ENCODE measurements at regions not wholly inside any gene's neighbourhood (a gene's known extent, or its start where the extent isn't known, plus 50 kb on each side); places are given as distances from the start of the nearest gene placed in this dataset.

DNA sequence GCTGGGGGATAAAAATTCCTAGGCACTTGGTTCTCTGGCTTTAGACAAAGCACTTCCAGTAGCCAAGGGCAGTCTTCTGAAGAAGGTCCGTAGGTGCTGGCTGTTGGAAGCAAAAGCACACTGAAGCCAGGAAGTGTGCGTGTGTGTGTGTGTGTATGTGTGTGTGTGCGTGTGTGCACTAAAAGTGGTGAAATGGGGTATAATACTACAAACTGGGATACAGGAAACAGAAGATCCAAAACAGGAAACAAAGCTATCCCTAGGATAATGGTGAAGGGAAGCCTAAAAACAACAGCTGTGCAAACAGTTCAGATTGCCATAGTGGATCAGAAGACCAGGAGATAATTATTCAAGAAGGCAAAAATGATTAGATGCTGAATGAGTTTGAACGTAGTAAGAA lies 103.4 kb downstream of the IL20RB start:
- no peak for DNase-seq

DNA sequence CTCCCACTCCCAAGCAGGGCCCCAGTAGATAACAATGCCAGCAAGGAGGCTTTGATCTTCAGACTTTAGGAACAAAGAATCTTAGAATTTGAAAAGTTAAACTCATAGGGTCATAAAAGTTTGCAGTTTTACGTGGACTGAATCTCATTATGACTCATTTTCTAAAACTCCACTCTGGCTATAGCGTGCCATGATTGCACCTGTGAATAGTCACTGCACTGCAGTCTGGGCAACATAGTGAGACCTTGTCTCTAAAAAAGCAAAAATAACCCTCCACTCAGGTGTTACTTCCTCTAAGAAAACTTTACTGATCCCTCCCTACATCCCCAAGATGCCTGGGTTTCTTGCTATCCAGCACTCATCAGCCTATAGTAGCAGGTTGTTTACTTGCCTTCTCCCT lies 104.5 kb downstream of the IL20RB start:
- no peak for DNase-seq

DNA sequence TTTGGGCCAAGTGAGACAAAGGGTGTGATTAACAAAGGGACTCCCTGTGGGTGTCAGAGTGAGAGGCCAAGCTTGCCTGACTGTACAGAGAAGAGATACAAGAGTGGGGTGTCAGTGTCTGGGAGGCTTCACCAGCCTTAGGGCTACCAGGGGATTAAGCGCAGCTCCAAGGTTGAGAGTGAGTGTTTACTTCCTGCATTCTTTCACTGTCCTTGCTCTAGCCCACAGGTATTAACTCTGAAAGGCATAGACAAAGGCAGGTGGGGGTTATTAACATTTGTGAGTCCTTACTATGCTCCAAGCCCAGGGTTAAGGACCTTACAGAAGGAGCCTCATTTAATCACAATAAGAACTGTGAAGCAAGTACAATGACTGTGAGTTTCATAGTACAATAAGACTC lies 107.6 kb downstream of the IL20RB start:
- DNase-seq: no peak

DNA sequence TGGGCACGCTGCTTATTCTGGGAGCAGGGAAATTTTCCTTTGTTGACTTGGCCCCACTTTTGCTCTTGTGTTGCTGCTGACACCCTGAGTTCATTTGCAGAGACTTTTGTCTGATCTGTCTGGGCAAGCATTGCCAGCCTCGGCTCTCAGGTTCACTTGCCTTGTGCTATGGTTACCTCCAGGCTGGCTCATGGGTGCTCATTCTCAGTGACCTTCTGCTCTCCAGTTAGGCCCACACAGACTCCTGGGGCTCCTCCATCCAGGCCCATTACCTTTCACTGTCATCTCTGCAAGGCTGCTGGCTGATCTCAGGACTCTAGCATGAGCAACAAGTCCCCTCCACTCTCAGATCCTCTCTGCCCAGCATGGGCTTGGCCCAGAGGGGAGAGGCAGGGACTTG lies 108.3 kb downstream of the IL20RB start:
- DNase-seq: no peak

DNA sequence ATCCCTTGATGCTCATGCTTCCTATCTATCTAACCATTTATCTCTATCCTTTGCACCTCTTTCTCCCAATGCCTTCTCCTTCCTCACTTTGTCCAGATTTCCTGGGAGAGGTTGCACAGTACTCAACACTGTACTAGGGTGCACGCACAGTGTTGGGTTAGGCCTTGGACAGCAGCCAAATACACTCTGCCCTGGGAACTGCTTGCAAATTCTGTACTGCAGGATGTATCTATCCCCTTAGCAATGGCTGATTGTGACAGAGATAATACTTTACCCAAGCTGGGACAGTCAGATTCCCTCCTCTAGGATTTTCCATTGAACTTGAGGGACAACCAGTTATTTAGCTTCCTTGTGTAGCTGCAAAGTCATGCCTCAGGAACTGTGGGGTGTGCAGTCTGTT lies 113.3 kb downstream of the IL20RB start:
- no peak for DNase-seq

DNA sequence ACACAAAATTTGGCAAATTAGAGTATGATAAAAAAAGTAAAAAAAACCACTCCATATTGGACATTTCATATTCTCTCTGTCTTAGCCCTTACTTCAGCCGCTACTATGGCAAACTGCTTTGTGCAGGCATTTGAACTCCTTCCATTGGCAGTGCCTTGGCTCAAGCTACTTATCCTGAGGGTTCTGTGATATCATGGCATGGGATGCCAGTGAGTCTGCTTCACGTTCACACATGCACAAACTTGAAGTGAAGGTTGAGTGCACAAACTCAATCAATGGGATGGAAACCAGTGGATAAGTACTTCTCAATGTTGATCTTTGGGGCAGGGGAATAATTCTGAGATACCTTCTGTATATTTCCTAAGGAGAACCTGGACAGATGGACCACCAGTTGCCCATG lies 117.2 kb downstream of the IL20RB start:
- no peak for DNase-seq

DNA sequence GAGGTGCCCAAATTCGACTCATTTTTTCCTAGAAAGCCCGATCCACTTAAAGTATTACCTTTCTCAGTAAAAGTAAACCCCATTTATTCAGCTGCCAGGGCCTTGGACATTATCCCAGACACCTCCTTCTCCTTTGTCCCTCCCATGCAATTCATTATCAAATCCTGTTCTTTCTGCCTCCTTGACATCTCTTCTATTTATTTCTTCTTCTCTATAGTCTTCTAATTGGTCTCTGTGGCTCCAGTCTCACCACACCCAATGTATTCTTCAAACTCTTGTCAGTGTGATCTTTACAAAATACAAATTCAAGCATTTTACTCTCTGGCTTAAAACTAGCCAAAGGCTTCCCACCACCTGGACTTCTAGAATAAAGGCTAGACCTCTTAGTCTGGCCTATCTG lies 120.3 kb downstream of the IL20RB start:
- no peak for DNase-seq

DNA sequence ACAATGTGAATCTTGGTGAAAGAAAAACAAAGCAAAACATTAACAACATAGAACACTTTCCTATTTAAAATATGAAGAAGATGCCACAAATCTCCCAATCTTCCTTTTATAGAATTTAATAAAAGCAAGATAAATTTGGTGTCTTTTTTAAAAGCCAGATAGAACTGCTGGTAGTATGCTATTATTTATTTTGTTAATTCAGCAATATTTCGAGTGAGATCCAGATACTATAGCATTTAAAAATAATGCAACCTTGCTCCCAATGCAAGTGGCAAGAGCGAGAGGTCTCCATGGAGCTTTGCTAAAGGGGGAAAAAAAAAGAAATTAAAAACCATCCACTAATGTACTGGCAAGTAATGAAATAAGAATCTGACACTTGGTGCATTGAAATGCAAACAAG lies 121.8 kb downstream of the IL20RB start:
- no peak for DNase-seq

DNA sequence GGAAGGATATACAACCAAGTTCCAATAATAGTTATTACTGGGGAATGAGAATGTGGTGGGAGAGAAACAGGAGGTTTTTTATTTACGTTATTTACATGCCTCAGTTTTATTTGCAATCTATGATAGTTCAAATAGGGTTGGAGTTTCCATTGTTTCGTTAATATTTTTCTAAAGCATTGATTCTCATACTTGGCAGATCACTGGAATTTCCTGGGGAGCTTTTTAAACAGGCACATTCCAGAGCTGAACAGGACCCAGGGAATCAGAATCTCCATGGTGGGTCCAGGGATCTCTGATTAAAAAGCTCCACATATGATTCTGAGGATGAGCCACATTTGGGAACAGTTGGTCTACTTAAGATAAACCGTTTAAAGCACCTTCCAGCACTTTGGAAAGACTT lies 123.9 kb downstream of the IL20RB start:
- no peak for DNase-seq

DNA sequence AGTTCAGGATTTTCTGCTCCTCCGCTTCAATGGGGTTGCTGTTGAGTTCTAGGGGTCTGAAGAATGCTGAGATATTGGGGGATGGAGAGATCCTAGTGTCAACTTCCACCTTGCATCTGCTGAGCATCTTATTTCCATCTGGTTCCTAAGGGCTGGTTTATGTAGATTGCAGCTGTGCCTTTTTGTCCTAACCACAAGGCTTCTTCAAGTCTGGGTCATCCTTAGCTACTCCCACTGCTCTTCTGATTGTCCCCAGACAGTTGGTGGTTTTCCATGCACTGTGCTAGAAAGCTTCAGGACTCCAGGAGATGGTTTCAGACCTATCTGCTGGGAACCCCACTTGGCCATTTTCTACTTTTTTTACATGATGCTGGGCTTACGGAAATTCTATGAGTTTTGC lies 125.0 kb downstream of the IL20RB start:
- no peak for DNase-seq

DNA sequence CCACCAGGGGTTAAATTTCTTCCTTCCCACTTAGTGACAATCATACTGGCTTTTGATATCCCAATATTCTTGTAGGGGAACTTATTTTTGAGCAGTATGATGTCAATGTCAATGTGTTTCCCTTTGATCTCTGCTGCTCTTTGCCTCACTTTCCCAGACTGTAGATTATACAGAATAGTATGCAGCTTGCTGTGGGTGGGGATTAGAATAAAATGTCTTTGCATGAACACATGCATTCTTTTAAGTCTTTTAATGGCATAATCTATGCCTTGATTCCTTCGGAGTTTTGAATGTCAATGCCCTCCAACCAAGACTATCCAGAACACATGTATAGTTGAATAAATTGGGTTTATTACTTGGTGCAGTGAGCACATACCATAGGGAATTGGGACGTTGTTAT lies 125.5 kb downstream of the IL20RB start:
- no peak for DNase-seq

DNA sequence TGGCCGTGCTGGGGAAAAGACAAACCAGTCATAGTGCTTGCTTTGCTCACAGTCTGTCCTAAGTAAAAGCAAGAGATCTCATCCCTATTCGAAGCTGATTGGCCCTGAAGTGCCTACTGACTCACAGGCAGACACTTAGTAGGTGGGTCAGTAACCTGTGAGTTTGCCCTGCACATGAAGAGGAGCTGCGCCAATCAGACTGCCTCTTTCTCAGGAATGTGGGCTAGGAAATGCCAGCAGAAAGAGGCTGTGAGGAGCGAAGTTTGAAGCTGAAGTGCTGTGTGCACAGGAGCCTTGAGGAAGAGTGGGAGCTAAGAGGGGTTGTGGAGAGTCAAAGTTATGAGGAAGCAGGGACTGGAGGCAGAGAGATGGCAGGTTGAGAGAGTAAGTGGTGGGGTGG lies 126.8 kb downstream of the IL20RB start:
- no peak for DNase-seq

DNA sequence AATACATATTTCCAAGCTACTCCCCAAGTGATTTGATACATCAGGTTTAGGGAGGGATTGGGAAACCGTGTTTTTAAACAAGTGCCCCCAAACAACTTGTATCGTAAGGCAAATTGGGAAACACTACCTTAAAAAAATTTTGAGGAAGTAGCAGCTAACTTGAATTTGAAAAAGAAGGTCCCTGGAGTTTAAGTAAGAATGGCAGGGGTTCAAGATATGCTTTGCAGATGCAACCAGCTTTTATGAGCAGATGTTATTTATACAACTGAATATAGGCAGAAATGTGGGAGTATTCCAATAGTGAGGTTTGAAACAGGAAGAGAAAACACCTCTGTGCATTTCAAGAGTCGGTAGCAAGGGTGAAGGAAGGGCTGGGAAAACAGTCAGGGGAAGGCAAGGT lies 139.6 kb downstream of the IL20RB start:
- DNase-seq: no peak

DNA sequence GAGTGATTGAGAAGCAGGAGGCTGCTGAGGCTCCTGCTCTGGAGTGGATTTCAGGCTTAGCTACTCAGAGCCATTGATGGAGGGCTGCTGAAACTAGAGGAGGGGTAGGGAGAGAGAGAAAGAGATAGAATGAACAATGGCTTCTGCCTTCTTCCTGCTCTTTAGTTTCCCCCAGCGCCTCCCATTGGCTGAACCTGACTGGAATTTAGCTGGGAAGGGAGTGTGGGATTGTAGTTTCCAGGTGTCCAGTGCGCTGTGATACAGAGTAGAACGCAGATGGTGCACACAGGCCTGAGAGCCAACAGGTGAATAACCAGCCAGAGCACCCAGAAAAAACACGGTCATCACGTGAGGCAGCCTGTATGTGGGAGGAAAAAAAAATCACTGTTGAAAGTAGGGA lies 140.1 kb downstream of the IL20RB start:
- DNase-seq: no peak

DNA sequence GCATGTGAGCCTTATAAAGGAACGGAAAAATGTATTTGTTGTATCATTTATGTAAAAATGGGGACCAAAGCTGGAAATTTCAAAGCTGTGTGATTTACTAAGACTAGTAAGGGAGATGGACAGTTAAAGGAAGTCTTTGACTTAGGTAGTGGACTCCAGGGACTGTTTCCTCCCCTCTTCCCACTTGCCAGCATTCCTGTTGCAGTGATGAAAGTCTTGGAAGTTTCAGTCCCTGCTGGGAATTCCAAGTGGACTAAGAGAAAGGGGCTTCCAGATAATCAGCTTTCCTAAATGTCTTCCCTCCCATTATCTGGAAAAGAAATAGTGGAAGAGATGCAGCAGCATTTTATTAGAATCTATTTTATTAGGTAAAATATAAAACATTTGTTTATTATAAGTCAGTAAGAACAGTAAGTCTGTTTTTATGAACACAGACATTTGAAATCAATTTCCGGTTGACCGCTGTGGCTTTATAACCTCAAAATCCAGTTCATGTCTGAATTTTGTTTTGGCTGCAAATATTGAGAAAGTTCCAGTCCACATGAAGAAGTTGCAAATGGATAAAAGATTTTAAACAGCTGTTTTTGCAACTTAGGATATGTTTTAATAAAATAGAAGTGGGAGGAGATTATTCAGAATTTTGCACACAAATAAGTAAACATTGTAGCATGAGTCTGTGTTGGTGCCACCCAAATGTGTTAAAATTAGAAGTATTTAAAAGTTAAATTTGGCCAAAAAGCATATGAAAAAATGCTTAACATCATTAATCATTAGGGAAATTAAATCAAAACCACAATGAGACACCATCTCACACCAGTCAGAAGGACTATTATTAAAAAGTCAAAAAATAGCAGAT lies 141.8 kb downstream of the IL20RB start:
- DNase-seq: no peak

DNA sequence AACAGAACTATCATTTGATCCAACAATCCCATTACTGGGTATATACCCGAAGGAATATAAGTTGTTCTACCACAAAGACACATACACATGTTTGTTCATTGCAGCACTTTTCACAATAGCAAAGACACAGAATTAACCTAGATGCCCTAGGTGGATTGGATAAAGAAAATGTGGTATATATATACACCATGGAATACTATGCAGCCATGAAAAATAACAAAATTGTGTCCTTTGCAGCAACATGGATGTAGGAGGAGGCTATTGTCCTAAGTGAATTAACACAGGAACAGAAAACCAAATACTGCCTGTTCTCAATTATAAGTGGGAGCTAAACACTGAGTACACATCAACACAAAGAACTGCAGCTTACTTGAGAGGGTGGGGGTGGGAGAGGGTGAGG lies 142.5 kb downstream of the IL20RB start:
- DNase-seq: no peak

DNA sequence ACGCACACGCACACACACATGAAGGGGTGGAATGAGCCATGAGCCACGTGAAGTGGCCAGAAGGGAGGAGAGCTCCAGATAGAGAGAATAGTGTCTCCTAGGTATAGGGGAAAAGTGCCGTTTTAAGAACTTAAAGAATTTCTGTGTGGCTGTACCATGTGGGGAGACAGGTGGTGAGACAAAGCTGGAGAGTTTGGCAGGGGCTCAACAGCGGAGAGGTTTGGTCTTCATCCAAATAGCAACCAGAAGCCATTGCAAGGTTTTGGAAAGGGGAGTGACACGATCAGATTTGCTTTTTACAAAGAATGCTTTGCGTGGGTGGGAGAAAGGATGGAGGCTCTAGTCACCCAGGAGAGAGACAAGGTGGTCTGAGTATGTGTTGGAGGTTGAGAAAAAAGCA lies 146.0 kb downstream of the IL20RB start:
- no peak for DNase-seq

DNA sequence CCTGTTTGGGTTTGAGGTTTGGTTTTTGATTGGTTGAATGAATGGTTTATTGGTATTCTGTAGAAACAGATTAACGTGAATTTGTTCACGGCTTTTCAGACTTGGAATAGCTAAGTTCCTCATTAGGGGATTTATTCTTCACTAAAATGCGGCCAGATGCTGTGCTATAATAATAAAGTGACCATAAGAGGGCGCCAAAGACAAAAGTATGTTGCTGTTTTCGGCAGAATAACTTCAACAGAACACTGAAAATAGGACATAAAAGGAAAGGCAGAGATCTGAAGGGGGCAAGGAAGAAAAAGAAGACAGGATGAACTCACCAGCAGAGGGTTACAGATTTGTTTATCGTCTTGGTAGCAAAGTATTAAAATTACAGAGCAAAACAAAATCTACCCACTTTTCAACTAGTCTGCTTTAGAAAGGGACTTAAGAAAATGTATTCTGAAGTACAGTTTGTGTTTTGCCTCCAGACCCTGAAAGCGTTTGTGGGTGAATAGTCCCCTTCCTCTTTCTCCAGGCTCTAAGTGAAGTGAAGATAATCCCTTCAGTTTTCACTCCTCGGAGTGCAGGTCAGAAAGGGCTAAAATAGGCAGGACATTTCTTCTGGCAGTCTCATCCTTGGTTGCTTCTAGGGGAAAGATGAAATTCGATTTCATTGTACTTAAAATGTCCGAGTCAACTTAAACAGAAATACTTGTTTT lies 147.6 kb downstream of the IL20RB start:
- DNase-seq: no peak

DNA sequence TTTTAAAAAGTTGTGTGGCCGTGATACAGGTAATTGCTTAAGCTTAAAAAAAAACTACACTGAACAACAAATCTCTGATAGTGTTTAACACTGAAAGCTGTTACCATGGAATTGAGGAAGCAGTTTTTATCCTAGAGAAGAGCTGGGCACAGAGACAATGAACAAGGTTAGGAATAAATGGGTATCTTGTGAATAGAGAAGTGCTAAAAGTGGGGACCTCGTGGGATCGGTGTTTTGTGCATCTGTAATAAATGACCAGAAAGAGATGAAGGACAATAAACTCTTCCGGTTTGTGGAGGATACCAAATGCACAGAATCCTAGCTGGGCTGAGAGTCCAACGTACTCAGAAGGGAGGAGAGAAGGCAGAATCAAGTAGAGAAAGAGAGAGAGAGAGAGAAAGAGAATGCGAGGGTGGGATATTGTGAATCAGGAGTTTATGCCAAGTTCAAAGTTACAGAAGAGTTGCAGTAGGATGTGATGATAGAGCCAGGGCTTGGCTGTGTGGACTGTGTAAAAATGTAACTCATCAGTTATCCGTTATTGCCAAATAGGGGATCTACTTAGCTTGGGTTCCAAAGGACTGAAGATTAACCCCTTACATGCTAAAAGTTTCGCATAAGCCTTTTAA lies 148.9 kb downstream of the IL20RB start:
- no peak for DNase-seq

DNA sequence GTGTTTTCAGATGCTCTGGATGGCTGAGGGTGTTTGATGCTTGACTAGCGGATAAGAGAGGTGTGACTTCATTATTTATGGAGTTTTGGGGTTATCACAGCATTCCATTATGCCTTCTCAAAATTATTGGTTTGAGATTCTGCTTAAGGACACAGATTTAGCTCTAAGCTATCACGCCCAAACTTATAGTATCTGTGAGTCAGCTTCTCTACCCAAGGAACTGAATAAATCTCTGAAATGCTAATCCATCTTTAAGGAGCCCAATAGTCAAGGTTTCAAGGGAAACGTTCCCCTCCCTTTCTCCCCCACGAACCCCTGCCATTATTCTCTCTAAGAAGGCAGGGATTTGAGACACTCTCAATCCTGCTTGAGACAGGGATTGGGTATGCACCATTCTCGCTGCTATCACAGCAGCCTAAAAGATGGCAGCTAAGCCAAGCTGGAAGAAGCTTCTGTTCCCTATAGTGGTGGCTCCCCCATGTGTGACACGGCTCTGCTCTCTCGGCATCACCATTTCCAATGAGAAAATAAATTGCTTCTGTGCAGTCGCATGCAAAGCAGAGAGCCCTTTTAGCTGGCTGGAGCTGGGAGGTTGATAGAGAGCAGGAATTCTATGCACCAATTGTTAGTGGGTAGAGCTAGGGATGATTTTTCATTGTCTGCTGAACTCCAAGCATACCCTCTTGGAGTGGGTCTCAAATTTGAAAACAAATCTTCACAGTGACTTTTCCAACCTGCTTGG lies 151.1 kb downstream of the IL20RB start:
- no peak for DNase-seq

DNA sequence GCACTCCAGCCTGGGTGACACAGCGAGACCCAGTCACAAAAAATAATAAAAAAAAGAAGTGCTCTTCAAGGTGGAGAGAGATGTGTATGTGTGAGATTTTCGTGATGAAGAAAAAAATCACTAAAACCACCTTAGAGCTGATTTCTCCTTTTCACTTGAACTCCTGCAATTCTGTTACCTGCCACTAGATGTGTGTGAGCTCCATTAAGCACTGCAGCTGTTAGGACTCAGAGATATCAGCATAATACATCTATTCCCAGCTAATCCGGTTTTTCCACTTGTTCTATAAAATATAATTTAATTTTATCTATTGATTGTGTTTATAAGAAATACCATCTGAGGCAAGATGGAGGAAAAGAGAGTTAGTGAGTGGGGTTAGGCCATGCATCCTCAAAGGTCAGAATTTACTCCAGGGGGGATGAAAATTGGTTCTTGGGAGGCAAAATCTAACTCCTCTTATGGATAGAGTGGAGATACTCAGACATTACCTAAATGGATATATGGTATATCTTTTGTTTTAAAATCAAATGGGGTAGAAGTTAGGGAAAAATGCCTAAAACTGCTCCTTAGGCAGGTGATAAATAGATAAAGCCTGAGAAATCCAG lies 152.7 kb downstream of the IL20RB start:
- no peak for DNase-seq

DNA sequence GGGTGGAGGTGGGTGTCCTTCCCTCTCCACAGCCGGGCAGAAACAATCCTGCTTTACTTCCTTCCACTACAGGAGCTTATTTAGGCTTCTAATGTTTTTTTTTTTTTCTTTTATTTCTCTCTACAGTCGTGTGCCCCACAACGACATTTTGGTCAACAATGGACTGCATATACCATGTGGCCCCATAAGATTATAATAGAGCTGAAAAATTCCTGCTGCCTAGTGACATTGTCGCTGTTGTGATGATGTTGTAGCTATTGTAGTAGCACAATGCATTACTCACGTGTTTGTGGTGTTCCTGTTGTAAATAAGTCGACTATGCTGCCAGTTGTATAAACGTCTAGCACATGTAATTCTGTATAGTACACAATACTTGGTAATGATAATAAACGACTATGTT lies 153.7 kb downstream of the IL20RB start:
- no peak for DNase-seq

DNA sequence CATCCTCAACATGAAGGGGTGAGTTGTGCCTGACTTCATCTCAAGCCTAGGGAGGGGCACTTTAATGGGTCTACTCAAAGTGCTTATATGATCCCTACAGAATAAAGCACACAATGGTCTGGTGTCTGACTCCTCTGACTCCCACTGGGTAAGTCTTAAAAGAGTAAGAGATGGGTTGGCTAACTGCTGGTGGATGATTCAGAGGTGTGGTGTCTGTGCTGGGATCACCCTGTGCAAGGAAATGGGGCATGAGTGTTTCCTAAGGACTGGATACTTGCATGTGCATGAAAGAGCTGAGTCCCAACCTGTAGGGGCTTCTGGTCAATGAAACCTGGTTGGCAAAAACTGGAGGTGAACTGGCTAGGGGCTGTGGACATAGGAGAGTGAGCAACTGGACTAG lies 158.8 kb downstream of the IL20RB start:
- DNase-seq: no peak

Measured in left hindlimb (tissue), 1 donor.